ENCODE measurements at regions not wholly inside any gene's neighbourhood (a gene's known extent, or its start where the extent isn't known, plus 50 kb on each side); places are given as distances from the start of the nearest gene placed in this dataset.
"Not testable (repeated sequence)": the region's sequence is repeated elsewhere in the genome, so short reads cannot be mapped to it uniquely, and the experiment has no call there.

DNA sequence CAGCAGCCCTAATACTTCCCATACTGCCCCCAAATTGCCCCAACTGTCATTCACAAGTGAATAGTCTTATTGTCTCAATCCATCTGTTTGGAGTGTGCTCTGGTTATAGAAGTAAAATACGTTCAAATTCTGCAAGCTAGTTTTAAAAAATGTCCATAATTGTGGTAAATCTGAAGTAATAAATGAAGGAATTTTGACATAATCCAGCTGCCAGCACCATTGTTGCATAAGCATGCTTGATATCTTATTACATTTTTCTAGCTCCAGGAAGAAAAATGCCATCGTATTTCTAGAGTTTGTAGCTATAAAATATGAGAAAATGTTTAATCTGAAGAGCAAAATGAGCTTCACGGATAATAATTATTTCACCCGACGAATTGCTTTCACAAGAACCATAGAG is 664.7 kb downstream of the RFPL4B start:
- no peak for DNase-seq (ENCODE audit: low spot score)
- Histone ChIP-seq H3K27ac (no peak overlapping the region), H3K27me3 (no peaks in the 10 kb centered on the region), H3K9me3 (no peaks in the 10 kb centered on the region), H3K4me3 (no peak overlapping the region), H3K4me1 (peaks cover 0 to 6% of the 10 kb centered on the region in 2 donors), H3K36me3 (no peaks in the 10 kb centered on the region)
- TF ChIP-seq CTCF (IDR thresholded peaks at IDR 0.05) = no peak

DNA sequence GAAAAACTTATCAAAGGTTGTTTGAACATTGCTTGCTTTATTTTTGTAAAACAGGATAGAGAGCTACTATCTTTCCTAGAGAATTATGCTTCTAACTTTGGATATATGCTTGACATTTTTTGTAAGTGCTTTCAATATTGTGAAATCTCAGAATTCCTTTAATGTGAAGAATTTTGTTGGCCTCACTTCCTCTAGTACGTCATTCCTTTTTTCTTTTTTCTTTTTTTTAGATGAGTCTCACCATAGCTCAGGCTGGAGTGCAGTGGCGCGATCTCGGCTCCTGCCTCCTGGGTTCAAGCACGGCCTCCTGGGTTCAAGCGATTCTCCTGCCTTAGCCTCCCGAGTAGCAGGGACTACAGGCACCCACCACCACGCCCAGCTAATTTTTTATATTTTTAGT is 668.1 kb downstream of the RFPL4B start:
- TF ChIP-seq CTCF (IDR thresholded peaks at IDR 0.05) = no peak
- Histone ChIP-seq H3K4me1 (peaks cover 0 to 11% of the 10 kb centered on the region in 2 donors), H3K36me3 (no peaks in the 10 kb centered on the region), H3K4me3 (no peak overlapping the region), H3K9me3 (no peaks in the 10 kb centered on the region), H3K27ac (no peak overlapping the region), H3K27me3 (no peaks in the 10 kb centered on the region)
- no peak for DNase-seq (ENCODE audit: low spot score)

GRCh38 chr6:113017353-113017752 is 670.2 kb downstream of the RFPL4B start:
- H3K4me1 ChIP-seq = peaks cover 0 to 5% of the 10 kb centered on the region in 2 donors
- no peak overlapping the region for H3K4me3 ChIP-seq
- H3K27ac ChIP-seq = no peak overlapping the region
- no peaks in the 10 kb centered on the region for H3K9me3 ChIP-seq
- H3K36me3 ChIP-seq = no peaks in the 10 kb centered on the region
- no peak for DNase-seq (ENCODE audit: low spot score)
- TF ChIP-seq CTCF (IDR thresholded peaks at IDR 0.05) = no peak
- H3K27me3 ChIP-seq = no peaks in the 10 kb centered on the region

GRCh38 chr6:113018351-113019151 is 671.4 kb downstream of the RFPL4B start:
- DNase-seq (ENCODE audit: low spot score) = peak; percentile 64
- no peak for TF ChIP-seq CTCF (IDR thresholded peaks at IDR 0.05)
- H3K4me3 ChIP-seq = no peak overlapping the region
- peaks cover 0 to 5% of the 10 kb centered on the region in 2 donors for H3K4me1 ChIP-seq
- peak overlapping the region; percentile 47 to 55 for H3K27ac ChIP-seq
- H3K36me3 ChIP-seq = no peaks in the 10 kb centered on the region
- H3K27me3 ChIP-seq = no peaks in the 10 kb centered on the region
- H3K9me3 ChIP-seq = no peaks in the 10 kb centered on the region

GRCh38 chr6:113019176-113019575 is 672.0 kb downstream of the RFPL4B start:
- Histone ChIP-seq H3K4me1 (peaks cover 0 to 5% of the 10 kb centered on the region in 2 donors), H3K27me3 (no peaks in the 10 kb centered on the region), H3K27ac (peak overlapping the region; percentile 47 to 55), H3K4me3 (no peak overlapping the region), H3K36me3 (no peaks in the 10 kb centered on the region), H3K9me3 (no peaks in the 10 kb centered on the region)
- DNase-seq (ENCODE audit: low spot score) = no peak
- no peak for TF ChIP-seq CTCF (IDR thresholded peaks at IDR 0.05)

DNA sequence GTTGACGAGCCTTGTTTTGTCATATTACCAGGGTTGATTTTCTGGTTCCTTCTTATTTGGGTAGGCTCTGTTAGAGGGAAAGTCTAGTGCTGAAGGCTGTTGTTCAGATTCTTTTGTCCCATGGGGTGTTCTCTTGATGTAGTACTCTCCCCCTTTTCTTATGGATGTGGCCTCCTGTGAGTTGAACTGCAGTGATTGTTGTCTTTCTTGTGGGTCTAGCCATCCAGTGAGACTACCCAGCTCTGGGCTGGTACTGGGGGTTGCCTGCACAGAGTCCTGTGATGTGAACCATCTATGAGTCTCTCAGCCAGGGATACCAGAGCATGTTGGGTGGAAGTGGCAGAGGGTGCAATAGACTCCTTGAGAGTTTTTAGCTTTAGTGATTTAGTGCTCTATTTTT is 680.6 kb downstream of the RFPL4B start:
- Histone ChIP-seq H3K27me3 (no peaks in the 10 kb centered on the region), H3K4me1 (no peaks in the 10 kb centered on the region), H3K4me3 (no peak overlapping the region), H3K9me3 (no peaks in the 10 kb centered on the region), H3K36me3 (no peaks in the 10 kb centered on the region), H3K27ac (no peak overlapping the region)
- no peak for DNase-seq (ENCODE audit: low spot score)
- TF ChIP-seq CTCF (IDR thresholded peaks at IDR 0.05) = no peak

- not testable (repeated sequence) for H3K27me3 ChIP-seq; H3K4me1 ChIP-seq; DNase-seq (ENCODE audit: low spot score); H3K36me3 ChIP-seq; H3K9me3 ChIP-seq; H3K4me3 ChIP-seq; H3K27ac ChIP-seq
Observed at GRCh38 chr6:113029161-113029560, 682.0 kb downstream of the RFPL4B start.
